Natural killer cell (primary cell): ENCODE measurements at regions not wholly inside any gene's neighbourhood (a gene's known extent, or its start where the extent isn't known, plus 50 kb on each side); places are given as distances from the start of the nearest gene placed in this dataset.

Experiments used
- ATAC-seq, 3 donors: fragments of 150-1000 bp in 2 of 3; fragments of 200-7000 bp in 1 of 3; cut with Tn5 transposase; 1 replicate in 1 of 3; 2 replicates in 2 of 3; pipeline ENCODE4 v1.10.0; 2021; ENCODE audit warnings: mild to moderate bottlenecking in 2 of 3, moderate library complexity in 2 of 3
- DNase-seq, 2 donors: peaks; one replicate each; pipeline versions ENCODE4 v3.0.0 to v3.0.0-alpha.2; 2013 to 2021; ENCODE audit warnings: mixed read lengths in 1 of 2
- H3K27ac ChIP-seq: one replicate; pipeline ENCODE4 v1.5.1; 2013; ENCODE audit warnings: mild to moderate bottlenecking, low read length
- H3K27me3 ChIP-seq: one replicate; pipeline ENCODE4 v1.6.1; 2013; ENCODE audit warnings: low read length; ENCODE audit not compliant: control insufficient read depth, insufficient read depth
- H3K36me3 ChIP-seq: one replicate; pipeline ENCODE4 v1.6.1; 2013; ENCODE audit warnings: low read length; ENCODE audit not compliant: control insufficient read depth, insufficient read depth
- H3K4me1 ChIP-seq: one replicate; pipeline ENCODE4 v1.6.1; 2013; ENCODE audit warnings: low read length; ENCODE audit not compliant: control insufficient read depth, insufficient read depth
- H3K4me3 ChIP-seq: one replicate; pipeline ENCODE4 v1.5.1; 2013; ENCODE audit warnings: low read length
- H3K9me3 ChIP-seq: one replicate; pipeline ENCODE4 v1.6.1; 2013; ENCODE audit warnings: low read length; ENCODE audit not compliant: control insufficient read depth, insufficient read depth
- H3K27ac Mint-ChIP-seq, 2 donors: one replicate each; pipeline ENCODE4 v1.8.0; 2022; ENCODE audit warnings: mild to moderate bottlenecking in 2 of 2, mixed read lengths in 2 of 2, moderate library complexity in 1 of 2
- H3K27me3 Mint-ChIP-seq, 2 donors: one replicate each; pipeline ENCODE4 v1.8.0; 2022; ENCODE audit warnings: low read depth in 2 of 2, mixed read lengths in 2 of 2
- H3K36me3 Mint-ChIP-seq: one replicate; pipeline ENCODE4 v1.8.0; 2022; ENCODE audit warnings: mixed read lengths
- H3K4me1 Mint-ChIP-seq, 2 donors: one replicate each; pipeline ENCODE4 v1.8.0; 2022; ENCODE audit warnings: mixed read lengths in 2 of 2
- H3K4me3 Mint-ChIP-seq: one replicate; pipeline ENCODE4 v1.8.0; 2022; ENCODE audit warnings: mild to moderate bottlenecking, moderate library complexity, mixed read lengths
- H3K9me3 Mint-ChIP-seq, 2 donors: one replicate each; pipeline ENCODE4 v1.8.0; 2022; ENCODE audit warnings: mixed read lengths in 2 of 2
- CTCF ChIP-seq: fragments of 200-600 bp; IDR thresholded peaks from one replicate; pipeline ENCODE4 v1.8.0; 2022; ENCODE audit warnings: antibody characterized with exemption
- WGBS: methylation state at CpG from one replicate; pipeline ENCODE4 v1.1.7; 2013; ENCODE audit warnings: missing lambda C conversion rate; ENCODE audit not compliant: insufficient coverage; 5-methylcytosine and 5-hydroxymethylcytosine counted together
- intact Hi-C: fragments of 100-400 bp; cut with micrococcal nuclease; formaldehyde crosslinking; loops from one replicate; pipeline ENCODE4 v1.14.2; 2022

- no peak for ATAC-seq
- intact Hi-C loops, result no loop called here
These were observed 407.3 kb downstream of the DMRT2 start for GRCh38 chr9:1457460-1457859.

GRCh38 chr9:1458503-1458902 is 408.3 kb downstream of the DMRT2 start:
- DNase-seq (no peak), ATAC-seq (no peak)
- Histone ChIP-seq H3K9me3 (no peaks in the 10 kb centered on the region), H3K27me3 (no peaks in the 10 kb centered on the region), H3K4me3 (no peak overlapping the region), H3K4me1 (no peaks in the 10 kb centered on the region), H3K36me3 (no peaks in the 10 kb centered on the region), H3K27ac (no peak overlapping the region)
- Mint-ChIP-seq H3K27ac (no peak overlapping the region), H3K4me3 (no peak overlapping the region), H3K36me3 (no peaks in the 10 kb centered on the region), H3K4me1 (no peaks in the 10 kb centered on the region), H3K27me3 (peaks cover 0 to 8% of the 10 kb centered on the region in 2 donors), H3K9me3 (peaks cover 0 to 2% of the 10 kb centered on the region in 2 donors)
- intact Hi-C loops, result no loop called here
- no peak for TF ChIP-seq CTCF

More at GRCh38 chr9:1457460-1457859, 407.3 kb downstream of the DMRT2 start:
- no peak for DNase-seq
- Mint-ChIP-seq H3K4me1 (no peaks in the 10 kb centered on the region), H3K9me3 (peaks cover 0 to 2% of the 10 kb centered on the region in 2 donors), H3K27ac (no peak overlapping the region), H3K4me3 (no peak overlapping the region), H3K36me3 (no peaks in the 10 kb centered on the region), H3K27me3 (peaks cover 0 to 8% of the 10 kb centered on the region in 2 donors)
- Histone ChIP-seq H3K9me3 (no peaks in the 10 kb centered on the region), H3K4me1 (no peaks in the 10 kb centered on the region), H3K27ac (no peak overlapping the region), H3K4me3 (no peak overlapping the region), H3K36me3 (no peaks in the 10 kb centered on the region), H3K27me3 (no peaks in the 10 kb centered on the region)
- no peak for TF ChIP-seq CTCF
- WGBS, result 100% methylated on average over 1 of the region's 2 CpGs

- Mint-ChIP-seq H3K4me3 (no peak overlapping the region), H3K27ac (no peak overlapping the region), H3K36me3 (no peaks in the 10 kb centered on the region), H3K27me3 (peaks cover 0 to 5% of the 10 kb centered on the region in 2 donors), H3K4me1 (no peaks in the 10 kb centered on the region), H3K9me3 (no peaks in the 10 kb centered on the region)
- no peak for TF ChIP-seq CTCF
- DNase-seq (peak in 1 of 2 donors; percentile 17), ATAC-seq (no peak)
- Histone ChIP-seq H3K9me3 (no peaks in the 10 kb centered on the region), H3K4me1 (no peaks in the 10 kb centered on the region), H3K36me3 (no peaks in the 10 kb centered on the region), H3K27me3 (no peaks in the 10 kb centered on the region), H3K4me3 (no peak overlapping the region), H3K27ac (no peak overlapping the region)
- 56% methylated on average over 6 of the region's 7 CpGs for WGBS
- intact Hi-C loops, result no loop called here
These were observed 410.1 kb downstream of the DMRT2 start for GRCh38 chr9:1460143-1460769.

GRCh38 chr9:1461812-1462211 is 411.7 kb downstream of the DMRT2 start:
- no peaks in the 10 kb centered on the region for H3K9me3 ChIP-seq
- H3K36me3 ChIP-seq, result no peaks in the 10 kb centered on the region
- Mint-ChIP-seq H3K27me3 (peaks cover 0 to 9% of the 10 kb centered on the region in 2 donors), H3K4me1 (no peaks in the 10 kb centered on the region), H3K27ac (no peak overlapping the region), H3K4me3 (no peak overlapping the region), H3K36me3 (no peaks in the 10 kb centered on the region), H3K9me3 (no peaks in the 10 kb centered on the region)
- WGBS, result 91% methylated on average over 4 of the region's 4 CpGs
- no peak for ATAC-seq
- no peak for DNase-seq
- no peaks in the 10 kb centered on the region for H3K4me1 ChIP-seq
- H3K27ac ChIP-seq, result no peak overlapping the region
- no peak for TF ChIP-seq CTCF
- no peak overlapping the region for H3K4me3 ChIP-seq
- intact Hi-C loops, result no loop called here
- H3K27me3 ChIP-seq, result no peaks in the 10 kb centered on the region
